RKO (cell line): ENCODE measurements at regions not wholly inside any gene's neighbourhood (a gene's known extent, or its start where the extent isn't known, plus 50 kb on each side); places are given as distances from the start of the nearest gene placed in this dataset.
A peak's percentile ranks its signal among the peaks of the same experiment; 100 is the strongest.
"Not testable (repeated sequence)": the region's sequence is repeated elsewhere in the genome, so short reads cannot be mapped to it uniquely, and the experiment has no call there.

Experiments used
- DNase-seq: peaks from one replicate; pipeline ENCODE4 v3.0.0-alpha.2; 2016; ENCODE audit warnings: low spot score

GRCh38 chr5:25764733-25765132, 1120.0 kb upstream of the CDH10 start:
- no peak for DNase-seq

- no peak for DNase-seq
Measured at GRCh38 chr5:25763781-25764180, 1119.0 kb upstream of the CDH10 start.

GRCh38 chr5:25754895-25755294, 1110.1 kb upstream of the CDH10 start:
- peak; percentile 30 for DNase-seq

GRCh38 chr5:25744908-25745307, 1100.1 kb upstream of the CDH10 start:
- DNase-seq = no peak

- DNase-seq = no peak
Measured at GRCh38 chr5:25716680-25717079, 1071.9 kb upstream of the CDH10 start.

GRCh38 chr5:25713259-25713658, 1068.5 kb upstream of the CDH10 start:
- no peak for DNase-seq

- no peak for DNase-seq
Measured at GRCh38 chr5:25707093-25707492, 1062.3 kb upstream of the CDH10 start.

- peak; percentile 9 for DNase-seq
Measured at GRCh38 chr5:25701936-25702335, 1057.2 kb upstream of the CDH10 start.

DNA sequence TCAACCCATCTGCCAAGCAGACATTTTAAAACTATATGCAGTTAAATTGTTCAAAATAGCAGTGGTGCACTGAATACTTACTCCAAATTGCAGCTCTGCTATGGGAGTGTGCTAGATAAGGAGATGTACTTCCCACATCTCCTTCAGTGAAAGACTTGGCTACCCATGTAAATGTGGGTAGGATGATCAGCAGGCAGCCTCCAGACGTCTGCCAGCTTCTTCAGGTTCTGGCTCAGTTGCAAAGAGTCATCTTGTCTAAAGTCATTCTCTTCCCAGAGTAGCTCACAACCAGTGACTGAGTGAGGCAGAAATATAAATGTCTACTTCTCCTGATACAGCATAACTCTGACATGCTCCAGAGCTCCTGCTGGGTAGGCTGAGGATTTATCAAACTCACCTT, 1050.0 kb upstream of the CDH10 start:
- no peak for DNase-seq

DNA sequence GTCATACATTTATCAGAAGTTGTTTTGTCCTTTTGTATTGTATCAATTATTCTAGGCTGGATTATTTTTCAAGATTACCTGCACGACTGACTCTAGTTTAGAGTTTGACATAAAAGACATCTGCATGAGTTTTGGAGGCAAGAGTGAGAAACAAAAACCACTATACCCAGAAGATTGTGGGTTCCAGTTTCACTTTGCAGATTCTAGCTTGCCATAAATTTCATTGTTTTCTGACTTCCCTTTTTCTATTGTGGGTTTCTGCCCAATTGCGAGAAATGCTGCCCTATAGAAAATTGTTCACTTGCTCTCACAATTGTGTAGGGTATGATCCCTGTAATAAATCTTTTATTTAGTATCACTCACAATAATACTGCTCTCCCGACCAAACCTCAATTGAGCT, 1043.4 kb upstream of the CDH10 start:
- no peak for DNase-seq

GRCh38 chr5:25669645-25670401, 1025.0 kb upstream of the CDH10 start:
- DNase-seq = no peak

- DNase-seq = no peak
Measured at GRCh38 chr5:25662610-25663009, 1017.8 kb upstream of the CDH10 start.

DNA sequence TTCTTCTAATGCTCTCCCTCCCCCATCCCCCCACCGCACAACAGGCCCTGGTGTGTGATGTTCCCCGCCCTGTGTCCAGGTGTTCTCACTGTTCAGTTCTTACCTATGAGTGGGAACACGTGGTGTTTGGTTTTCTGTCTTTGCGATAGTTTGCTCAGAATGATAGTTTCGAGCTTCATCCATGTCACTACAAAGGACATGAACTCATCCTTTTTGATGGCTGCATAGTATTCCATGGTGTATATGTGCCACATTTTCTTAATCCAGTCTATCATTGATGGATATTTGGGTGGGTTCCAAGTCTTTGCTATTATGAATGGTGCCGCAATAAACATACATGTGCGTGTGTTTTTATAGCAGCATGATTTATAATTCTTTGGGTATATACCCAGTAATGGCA, 1005.5 kb upstream of the CDH10 start:
- not testable (repeated sequence) for DNase-seq

- DNase-seq = peak; percentile 7
Measured at GRCh38 chr5:25649628-25650265, 1005.0 kb upstream of the CDH10 start.

GRCh38 chr5:25646421-25647341, 1001.9 kb upstream of the CDH10 start:
- DNase-seq = no peak

DNA sequence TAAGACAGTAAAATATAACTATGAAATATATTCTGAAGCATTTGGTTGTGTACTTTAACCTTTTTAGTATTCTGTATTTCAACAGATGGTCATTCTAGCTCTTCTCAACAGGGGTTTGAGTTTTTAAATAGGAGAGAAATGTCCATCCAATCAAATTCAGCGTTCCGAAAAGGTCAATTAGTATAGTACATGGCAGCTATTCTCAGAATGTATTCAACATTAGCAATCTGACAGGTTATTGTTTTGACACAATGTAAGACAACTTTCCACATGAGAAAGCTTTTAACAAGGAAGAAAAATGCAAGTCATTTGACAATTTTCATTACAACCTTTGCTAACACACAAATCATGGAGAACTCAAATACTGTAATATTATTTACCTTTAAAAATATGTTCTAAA, 996.3 kb upstream of the CDH10 start:
- DNase-seq = no peak

GRCh38 chr5:25619273-25619672, 974.5 kb upstream of the CDH10 start:
- no peak for DNase-seq

DNA sequence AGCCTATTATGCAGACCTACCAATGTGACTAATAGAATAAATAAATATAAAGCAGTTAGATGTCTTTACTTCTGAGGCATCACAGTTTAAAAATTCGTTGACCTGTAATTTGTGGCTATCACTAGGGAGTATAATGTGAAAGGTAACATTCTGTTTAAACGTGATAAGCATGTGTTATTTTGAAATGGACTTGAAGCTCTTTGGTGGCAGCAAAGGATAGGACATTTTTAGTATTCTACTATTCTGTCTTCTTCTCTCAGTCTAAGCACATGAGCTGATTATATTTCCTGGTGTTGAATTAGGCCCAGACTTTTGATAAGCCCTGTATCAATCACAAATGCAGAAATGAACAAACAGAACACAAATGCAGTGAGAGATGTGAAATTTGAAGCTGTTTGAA, 974.0 kb upstream of the CDH10 start:
- no peak for DNase-seq

DNA sequence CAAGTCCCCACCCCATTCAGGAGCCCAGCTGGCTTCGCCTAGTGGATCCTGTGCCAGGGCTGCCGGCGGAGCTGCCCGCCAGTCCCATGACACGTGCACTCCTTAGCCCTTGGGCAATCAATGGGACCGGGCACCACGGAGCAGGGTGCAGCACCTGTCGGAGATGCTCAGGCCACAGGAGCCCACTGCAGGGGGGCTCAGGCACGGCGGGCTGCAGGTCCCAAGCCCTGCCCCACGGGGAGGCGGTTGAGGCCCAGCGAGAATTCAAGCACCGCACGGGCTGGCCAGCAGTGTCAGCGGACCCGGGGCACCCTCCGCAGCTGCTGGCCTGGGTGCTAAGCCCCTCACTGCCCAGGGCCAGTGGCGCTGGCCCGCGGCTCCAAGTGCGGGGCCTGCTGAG, 969.7 kb upstream of the CDH10 start:
- DNase-seq = no peak

DNA sequence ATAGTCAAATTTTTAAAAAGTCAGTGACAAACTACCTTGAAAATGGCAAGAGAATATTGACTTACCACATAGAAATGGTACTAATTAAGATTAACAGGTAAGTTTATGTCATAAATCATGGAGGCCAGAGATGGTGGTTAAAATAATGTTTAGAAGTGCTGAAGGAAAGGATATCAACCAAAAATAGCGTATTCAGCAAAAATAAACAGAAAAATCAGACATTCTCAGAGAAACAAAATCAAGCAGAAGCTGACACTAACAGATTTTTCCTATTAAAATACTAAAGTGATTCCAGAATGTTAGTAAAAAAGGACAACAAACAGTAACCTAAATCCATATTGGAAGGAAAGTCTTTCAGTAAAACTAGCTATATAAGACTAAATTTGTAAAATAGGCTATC, 959.9 kb upstream of the CDH10 start:
- DNase-seq = no peak

DNA sequence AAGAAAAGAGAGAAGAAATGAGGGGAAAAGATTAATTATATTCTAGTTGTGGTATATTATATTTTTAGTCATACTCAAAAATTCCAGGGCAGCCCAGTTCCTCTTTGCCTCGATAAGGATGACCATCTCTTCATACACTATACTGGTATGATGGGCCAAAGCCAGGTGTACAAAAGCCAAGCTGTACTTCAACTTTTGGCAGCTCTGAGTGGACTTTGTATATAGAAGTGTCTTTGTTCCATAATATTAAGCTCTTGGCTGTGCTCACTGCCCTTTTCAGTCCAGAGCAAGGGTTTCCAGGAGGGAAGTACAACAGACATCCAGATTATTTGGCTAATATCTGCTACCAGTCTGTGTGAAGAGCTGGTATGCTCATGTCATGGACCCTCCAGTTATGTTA, 934.3 kb upstream of the CDH10 start:
- DNase-seq = no peak

GRCh38 chr5:25573691-25574090, 928.9 kb upstream of the CDH10 start:
- no peak for DNase-seq

DNA sequence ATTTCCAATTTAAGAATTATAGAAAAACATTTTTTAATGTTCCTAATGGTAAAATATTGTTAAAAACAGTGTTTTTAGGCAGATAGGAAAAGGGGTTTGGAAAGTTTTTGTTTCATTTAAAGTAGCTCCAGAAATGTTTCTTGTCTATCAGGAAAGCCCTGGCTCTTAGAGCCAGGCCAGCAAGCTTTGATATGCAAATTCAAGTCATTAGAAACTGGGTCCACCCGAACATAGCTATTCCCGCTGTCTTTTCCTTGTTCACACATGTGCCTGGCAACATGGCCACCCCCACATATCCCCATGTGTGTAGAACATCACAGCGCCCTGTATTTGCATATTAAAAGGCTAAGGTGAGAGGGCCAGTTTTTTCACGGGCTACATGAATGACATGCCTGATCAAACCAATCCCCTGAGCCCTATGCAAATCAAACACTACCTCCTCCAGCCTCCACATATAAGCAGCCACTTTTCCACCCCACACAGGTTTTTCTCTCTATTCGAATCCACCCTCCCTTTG, 925.3 kb upstream of the CDH10 start:
- DNase-seq = no peak
